ENCODE measurements at regions not wholly inside any gene's neighbourhood (a gene's known extent, or its start where the extent isn't known, plus 50 kb on each side); places are given as distances from the start of the nearest gene placed in this dataset.

GRCh38 chr5:143551820-143552251 is 148.3 kb upstream of the NR3C1 start:
- Histone ChIP-seq H3K4me1 (ENCODE audit: insufficient read depth, low read length) (peaks cover 68% of the 10 kb centered on the region), H3K79me2 (ENCODE audit: insufficient read depth, low read length) (no peaks in the 10 kb centered on the region), H3K27ac (ENCODE audit: extremely low read length, insufficient read depth, low read length) (no peak overlapping the region), H3K27me3 (ENCODE audit: control insufficient read depth in 1 of 2, insufficient read depth in 2 of 2, low read length in 2 of 2) (no peaks in the 10 kb centered on the region), H2AFZ (ENCODE audit: low read length) (no peak overlapping the region), H3K9me3 (ENCODE audit: low read length) (no peaks in the 10 kb centered on the region), H4K20me1 (ENCODE audit: insufficient read depth, low read length) (no peaks in the 10 kb centered on the region), H3K4me3 (replicated peaks in 1 of 3; ENCODE audit: insufficient read depth in 1 of 3, low read depth in 2 of 3, low read length in 3 of 3) (no peak overlapping the region), H3K9ac (ENCODE audit: insufficient read depth, low read depth, low read length) (no peak overlapping the region), H3K36me3 (replicated peaks in 1 of 2; ENCODE audit: control insufficient read depth in 1 of 2, insufficient read depth in 2 of 2, low read length in 2 of 2) (no peaks in the 10 kb centered on the region), H3K4me2 (ENCODE audit: low read depth, low read length) (no peak overlapping the region)
- CTCF ChIA-PET (ENCODE audit: low intra/inter-chr PET ratio, low total read pairs) = no interaction called here
- POLR2A ChIA-PET = no interaction called here
- 100% methylated on average over 2 of the region's 2 CpGs for WGBS (ENCODE audit: low lambda C conversion rate)
- in situ Hi-C loops (cut with HindIII; ENCODE audit: extremely low pct_ligation_motif_present, low pct_unique_long_range_greater_than_20kb) = no loop called here
- DNase-seq (ENCODE audit: low spot score) (no peak), FAIRE-seq (no peak), ATAC-seq (no peak)
- no TSS peak for BruUV-seq (replicated peaks)
- intact Hi-C loops (cut with micrococcal nuclease; ENCODE audit: unreplicated experiment) = no loop called here
- no peak for TF ChIP-seq SMARCE1 (IDR thresholded peaks at IDR 0.05; ENCODE audit: borderline replicate concordance)
- TF ChIP-seq ZNF546 (CRISPR knock-in tag; conservative IDR thresholded peaks at IDR 0.05) = no peak
- TF ChIP-seq, protein P1, sequence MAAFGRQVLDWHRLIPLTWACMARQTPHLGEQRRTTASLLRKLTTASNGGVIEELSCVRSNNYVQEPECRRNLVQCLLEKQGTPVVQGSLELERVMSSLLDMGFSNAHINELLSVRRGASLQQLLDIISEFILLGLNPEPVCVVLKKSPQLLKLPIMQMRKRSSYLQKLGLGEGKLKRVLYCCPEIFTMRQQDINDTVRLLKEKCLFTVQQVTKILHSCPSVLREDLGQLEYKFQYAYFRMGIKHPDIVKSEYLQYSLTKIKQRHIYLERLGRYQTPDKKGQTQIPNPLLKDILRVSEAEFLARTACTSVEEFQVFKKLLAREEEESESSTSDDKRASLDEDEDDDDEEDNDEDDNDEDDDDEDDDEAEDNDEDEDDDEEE (CRISPR knock-in tag; IDR thresholded peaks at IDR 0.05) = no peak
- TF ChIP-seq ARID5B (CRISPR knock-in tag; IDR thresholded peaks at IDR 0.05) = no peak
- TF ChIP-seq ZNF792 (CRISPR knock-in tag; IDR thresholded peaks at IDR 0.05) = no peak
- TF ChIP-seq ZNF749 (CRISPR knock-in tag; IDR thresholded peaks at IDR 0.05; ENCODE audit: borderline replicate concordance) = no peak
- TF ChIP-seq ELF3 (CRISPR knock-in tag; IDR thresholded peaks at IDR 0.05) = no peak
- TF ChIP-seq, protein P2, sequence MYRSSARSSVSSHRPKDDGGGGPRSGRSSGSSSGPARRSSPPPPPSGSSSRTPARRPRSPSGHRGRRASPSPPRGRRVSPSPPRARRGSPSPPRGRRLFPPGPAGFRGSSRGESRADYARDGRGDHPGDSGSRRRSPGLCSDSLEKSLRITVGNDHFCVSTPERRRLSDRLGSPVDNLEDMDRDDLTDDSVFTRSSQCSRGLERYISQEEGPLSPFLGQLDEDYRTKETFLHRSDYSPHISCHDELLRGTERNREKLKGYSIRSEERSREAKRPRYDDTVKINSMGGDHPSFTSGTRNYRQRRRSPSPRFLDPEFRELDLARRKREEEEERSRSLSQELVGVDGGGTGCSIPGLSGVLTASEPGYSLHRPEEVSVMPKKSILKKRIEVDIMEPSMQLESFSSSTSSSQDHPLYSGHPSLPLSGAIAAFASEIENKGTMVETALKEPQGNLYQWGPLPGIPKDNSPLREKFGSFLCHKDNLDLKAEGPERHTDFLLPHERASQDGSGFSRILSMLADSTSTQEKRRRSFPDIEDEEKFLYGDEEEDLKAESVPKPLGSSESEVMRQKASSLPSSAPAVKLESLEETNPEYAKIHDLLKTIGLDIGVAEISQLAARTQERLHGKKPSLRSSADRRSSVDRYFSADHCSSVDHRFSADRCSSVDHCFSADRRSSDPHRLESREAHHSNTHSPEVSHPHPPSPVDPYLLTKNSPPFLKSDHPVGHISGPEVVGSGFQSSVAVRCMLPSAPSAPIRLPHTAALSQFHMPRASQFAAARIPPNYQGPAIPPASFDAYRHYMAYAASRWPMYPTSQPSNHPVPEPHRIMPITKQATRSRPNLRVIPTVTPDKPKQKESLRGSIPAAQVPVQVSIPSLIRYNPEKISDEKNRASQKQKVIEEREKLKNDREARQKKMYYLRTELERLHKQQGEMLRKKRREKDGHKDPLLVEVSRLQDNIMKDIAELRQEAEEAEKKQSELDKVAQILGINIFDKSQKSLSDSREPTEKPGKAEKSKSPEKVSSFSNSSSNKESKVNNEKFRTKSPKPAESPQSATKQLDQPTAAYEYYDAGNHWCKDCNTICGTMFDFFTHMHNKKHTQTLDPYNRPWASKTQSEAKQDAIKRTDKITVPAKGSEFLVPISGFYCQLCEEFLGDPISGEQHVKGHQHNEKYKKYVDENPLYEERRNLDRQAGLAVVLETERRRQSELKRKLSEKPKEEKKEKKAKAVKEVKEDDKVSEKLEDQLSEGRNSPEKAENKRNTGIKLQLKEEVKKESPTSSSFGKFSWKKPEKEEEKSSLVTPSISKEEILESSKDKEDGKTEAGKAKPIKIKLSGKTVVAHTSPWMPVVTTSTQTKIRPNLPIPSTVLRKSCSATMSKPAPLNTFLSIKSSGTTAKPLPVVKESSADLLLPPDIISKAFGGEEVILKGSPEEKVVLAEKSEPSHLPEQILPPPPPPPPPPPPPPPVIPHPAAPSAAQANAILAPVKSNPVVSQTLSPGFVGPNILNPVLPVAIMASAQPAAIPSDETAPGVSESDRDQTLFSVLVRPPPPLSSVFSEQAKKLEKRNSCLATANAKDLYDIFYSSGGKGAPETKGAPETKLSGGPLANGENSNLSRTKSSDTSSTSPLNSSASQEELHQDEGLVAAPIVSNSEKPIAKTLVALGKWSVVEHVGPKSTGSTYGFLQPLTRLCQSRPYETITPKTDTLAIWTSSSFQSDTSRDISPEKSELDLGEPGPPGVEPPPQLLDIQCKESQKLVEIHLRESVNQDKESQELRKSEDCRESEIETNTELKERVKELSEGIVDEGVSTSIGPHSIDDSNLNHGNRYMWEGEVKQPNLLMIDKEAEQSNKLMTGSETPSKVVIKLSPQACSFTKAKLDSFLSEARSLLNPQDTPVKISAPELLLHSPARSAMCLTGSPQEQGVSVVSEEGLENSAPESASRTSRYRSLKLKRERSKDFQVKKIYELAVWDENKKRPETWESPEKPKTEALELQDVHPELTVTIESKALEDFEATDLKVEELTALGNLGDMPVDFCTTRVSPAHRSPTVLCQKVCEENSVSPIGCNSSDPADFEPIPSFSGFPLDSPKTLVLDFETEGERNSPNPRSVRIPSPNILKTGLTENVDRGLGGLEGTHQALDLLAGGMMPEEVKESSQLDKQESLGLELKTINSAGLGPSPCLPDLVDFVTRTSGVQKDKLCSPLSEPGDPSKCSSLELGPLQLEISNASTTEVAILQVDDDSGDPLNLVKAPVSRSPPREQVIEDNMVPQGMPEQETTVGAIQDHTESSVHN (CRISPR knock-in tag; IDR thresholded peaks at IDR 0.05) = no peak
- TF ChIP-seq ZNF839 (CRISPR knock-in tag; IDR thresholded peaks at IDR 0.05; ENCODE audit: borderline replicate concordance) = no peak
- no peak for TF ChIP-seq ZNF205 (CRISPR knock-in tag; IDR thresholded peaks at IDR 0.05)
- TF ChIP-seq ZNF850 (CRISPR knock-in tag; conservative IDR thresholded peaks at IDR 0.05) = no peak
- TF ChIP-seq PCBP1 (IDR thresholded peaks at IDR 0.05; ENCODE audit: borderline replicate concordance, low read depth, low read length) = no peak
- TF ChIP-seq MYNN (CRISPR knock-in tag; IDR thresholded peaks at IDR 0.05; ENCODE audit: low read depth) = no peak
- no peak for TF ChIP-seq ZSCAN31 (CRISPR knock-in tag; IDR thresholded peaks at IDR 0.05; ENCODE audit: low read depth)

Data from HepG2 (cell line).